ENCODE measurements at regions not wholly inside any gene's neighbourhood (a gene's known extent, or its start where the extent isn't known, plus 50 kb on each side); places are given as distances from the start of the nearest gene placed in this dataset.

DNA sequence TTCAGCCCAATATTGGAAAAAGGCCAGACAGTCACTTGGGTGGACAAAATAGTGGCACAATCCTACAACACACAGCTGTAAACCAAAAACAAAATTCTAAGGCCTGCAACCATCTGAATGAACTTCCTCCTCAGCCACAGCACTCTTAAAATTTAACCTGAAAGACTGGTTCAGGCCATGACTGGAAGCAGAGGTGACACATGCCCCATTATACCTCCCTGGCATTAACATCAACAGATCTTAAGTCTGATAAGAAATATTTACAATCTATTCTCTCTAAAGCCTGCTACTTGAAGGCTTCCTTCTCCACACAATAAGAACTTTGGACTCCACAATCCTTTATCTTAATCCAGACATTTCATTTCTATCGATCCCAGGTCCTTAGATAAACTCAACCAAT lies 192.4 kb upstream of the LRP1B start:
- dilution Hi-C loops (cut with MboI; ENCODE audit: extremely low pct_ligation_motif_present, low sequenced_read_pairs) (no loop called here), intact Hi-C loops (cut with micrococcal nuclease) (no loop called here)
- no peak overlapping the region for H3K9ac ChIP-seq (replicated peaks; ENCODE audit: extremely low read depth, insufficient read depth, low read length)
- no peaks in the 10 kb centered on the region for H3K9me1 ChIP-seq (replicated peaks; ENCODE audit: control insufficient read depth, extremely low read depth, insufficient read depth, low read length)
- no peaks in the 10 kb centered on the region for H3K36me3 ChIP-seq (ENCODE audit: control insufficient read depth in 2 of 2, extremely low read depth in 1 of 2, insufficient read depth in 2 of 2, low read length in 2 of 2)
- TF ChIP-seq POLR2A (IDR thresholded peaks at IDR 0.05; ENCODE audit: low read depth, low read length): no peak
- TF ChIP-seq JUN (IDR thresholded peaks at IDR 0.05; ENCODE audit: borderline replicate concordance, insufficient read depth, insufficient read length, low read depth): no peak
- TF ChIP-seq, protein P1, sequence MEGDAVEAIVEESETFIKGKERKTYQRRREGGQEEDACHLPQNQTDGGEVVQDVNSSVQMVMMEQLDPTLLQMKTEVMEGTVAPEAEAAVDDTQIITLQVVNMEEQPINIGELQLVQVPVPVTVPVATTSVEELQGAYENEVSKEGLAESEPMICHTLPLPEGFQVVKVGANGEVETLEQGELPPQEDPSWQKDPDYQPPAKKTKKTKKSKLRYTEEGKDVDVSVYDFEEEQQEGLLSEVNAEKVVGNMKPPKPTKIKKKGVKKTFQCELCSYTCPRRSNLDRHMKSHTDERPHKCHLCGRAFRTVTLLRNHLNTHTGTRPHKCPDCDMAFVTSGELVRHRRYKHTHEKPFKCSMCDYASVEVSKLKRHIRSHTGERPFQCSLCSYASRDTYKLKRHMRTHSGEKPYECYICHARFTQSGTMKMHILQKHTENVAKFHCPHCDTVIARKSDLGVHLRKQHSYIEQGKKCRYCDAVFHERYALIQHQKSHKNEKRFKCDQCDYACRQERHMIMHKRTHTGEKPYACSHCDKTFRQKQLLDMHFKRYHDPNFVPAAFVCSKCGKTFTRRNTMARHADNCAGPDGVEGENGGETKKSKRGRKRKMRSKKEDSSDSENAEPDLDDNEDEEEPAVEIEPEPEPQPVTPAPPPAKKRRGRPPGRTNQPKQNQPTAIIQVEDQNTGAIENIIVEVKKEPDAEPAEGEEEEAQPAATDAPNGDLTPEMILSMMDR (IDR thresholded peaks at IDR 0.05; ENCODE audit: extremely low read depth in 1 of 2, insufficient read depth in 1 of 2, low read depth in 1 of 2, low read length in 2 of 2): no peak
- TF ChIP-seq MAX (IDR thresholded peaks at IDR 0.05; ENCODE audit: insufficient read depth, insufficient read length): no peak
- TF ChIP-seq FOS (IDR thresholded peaks at IDR 0.05; ENCODE audit: borderline replicate concordance, insufficient read depth, low read length): no peak
- no peak overlapping the region for H2AFZ ChIP-seq (ENCODE audit: low read depth, low read length)
- no peak overlapping the region for H3K4me3 ChIP-seq (replicated peaks in 1 of 3; ENCODE audit: insufficient read depth in 1 of 3, low read depth in 1 of 3, low read length in 3 of 3)
- peaks cover 4% of the 10 kb centered on the region for H3K9me3 ChIP-seq (replicated peaks; ENCODE audit: control insufficient read depth, insufficient read depth, low read length)
- no peaks in the 10 kb centered on the region for H3K4me1 ChIP-seq (ENCODE audit: control insufficient read depth, extremely low read depth, insufficient read depth, low read length)
- FAIRE-seq (no peak), DNase-seq (ENCODE audit: low read depth, low spot score) (no peak)
- no peak overlapping the region for H3K27ac ChIP-seq (ENCODE audit: insufficient read depth, low read depth, low read length)
- ChIA-PET POLR2A (no interaction called here), CTCF (no interaction called here)
- H4K20me1 ChIP-seq (replicated peaks; ENCODE audit: control insufficient read depth, extremely low read depth, insufficient read depth, low read length): no peaks in the 10 kb centered on the region
- no peaks in the 10 kb centered on the region for H3K79me2 ChIP-seq (ENCODE audit: control insufficient read depth, insufficient read depth, low read length)
- no TSS peak for BruUV-seq (replicated peaks)
- H3K4me2 ChIP-seq (ENCODE audit: insufficient read depth, low read length): no peak overlapping the region
- H3K27me3 ChIP-seq (ENCODE audit: control insufficient read depth in 2 of 2, insufficient read depth in 2 of 2, low read length in 2 of 2): no peaks in the 10 kb centered on the region

DNA sequence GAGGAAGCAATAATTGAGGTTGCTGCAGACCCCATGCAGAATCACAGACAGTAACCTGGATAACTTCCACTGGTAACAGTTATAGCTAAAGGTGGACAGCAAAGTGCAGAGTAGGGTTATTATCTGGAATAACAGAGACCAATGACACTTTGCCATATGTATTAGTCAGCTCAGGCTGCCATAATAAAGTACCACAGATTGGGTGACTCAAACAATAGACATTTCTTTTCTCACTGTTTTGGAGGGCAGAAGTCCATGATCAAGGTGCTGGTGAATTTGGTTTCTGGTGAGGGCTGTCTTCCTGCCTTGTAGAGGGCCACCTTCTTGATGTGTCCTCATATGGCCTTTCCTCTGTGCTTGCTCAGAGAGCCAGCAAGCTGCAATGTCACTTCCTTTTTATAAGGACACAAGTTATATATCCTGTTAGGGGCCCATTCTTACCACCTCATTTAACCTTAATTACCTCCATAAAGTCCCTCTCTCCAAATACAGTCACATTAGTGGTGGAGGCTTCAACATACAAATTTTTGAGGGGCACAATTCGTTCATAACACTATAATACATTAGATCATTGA lies 191.0 kb upstream of the LRP1B start:
- no peak overlapping the region for H3K27ac ChIP-seq (ENCODE audit: insufficient read depth, low read depth, low read length)
- H2AFZ ChIP-seq (ENCODE audit: low read depth, low read length): no peak overlapping the region
- no peak overlapping the region for H3K9ac ChIP-seq (replicated peaks; ENCODE audit: extremely low read depth, insufficient read depth, low read length)
- no peak for DNase-seq (ENCODE audit: low read depth, low spot score)
- no peaks in the 10 kb centered on the region for H3K4me1 ChIP-seq (ENCODE audit: control insufficient read depth, extremely low read depth, insufficient read depth, low read length)
- POLR2A ChIA-PET: no interaction called here
- intact Hi-C loops (cut with micrococcal nuclease): no loop called here
- FAIRE-seq: no peak
- H3K9me3 ChIP-seq (replicated peaks; ENCODE audit: control insufficient read depth, insufficient read depth, low read length): peaks cover 4% of the 10 kb centered on the region
- H3K4me2 ChIP-seq (ENCODE audit: insufficient read depth, low read length): no peak overlapping the region
- dilution Hi-C loops (cut with MboI; ENCODE audit: extremely low pct_ligation_motif_present, low sequenced_read_pairs): no loop called here
- H4K20me1 ChIP-seq (replicated peaks; ENCODE audit: control insufficient read depth, extremely low read depth, insufficient read depth, low read length): no peaks in the 10 kb centered on the region
- BruUV-seq (replicated peaks): no TSS peak
- no peak overlapping the region for H3K4me3 ChIP-seq (replicated peaks in 1 of 3; ENCODE audit: insufficient read depth in 1 of 3, low read depth in 1 of 3, low read length in 3 of 3)
- no peaks in the 10 kb centered on the region for H3K9me1 ChIP-seq (replicated peaks; ENCODE audit: control insufficient read depth, extremely low read depth, insufficient read depth, low read length)
- no peaks in the 10 kb centered on the region for H3K79me2 ChIP-seq (ENCODE audit: control insufficient read depth, insufficient read depth, low read length)
- CTCF ChIA-PET: no interaction called here
- no peaks in the 10 kb centered on the region for H3K36me3 ChIP-seq (ENCODE audit: control insufficient read depth in 2 of 2, extremely low read depth in 1 of 2, insufficient read depth in 2 of 2, low read length in 2 of 2)
- no peak for TF ChIP-seq GATA2 (IDR thresholded peaks at IDR 0.05; ENCODE audit: insufficient read depth, insufficient read length, low read depth, low read length)
- no peak for TF ChIP-seq FOS (IDR thresholded peaks at IDR 0.05; ENCODE audit: borderline replicate concordance, insufficient read depth, low read length)
- no peak for TF ChIP-seq MAX (IDR thresholded peaks at IDR 0.05; ENCODE audit: insufficient read depth, insufficient read length)
- TF ChIP-seq, protein P1 (IDR thresholded peaks at IDR 0.05; ENCODE audit: extremely low read depth in 1 of 2, insufficient read depth in 1 of 2, low read depth in 1 of 2, low read length in 2 of 2): no peak
- no peak for TF ChIP-seq MYC (IDR thresholded peaks at IDR 0.05; ENCODE audit: low read depth, low read length)
- no peak for TF ChIP-seq EZH2 (IDR thresholded peaks at IDR 0.05; ENCODE audit: borderline replicate concordance, low read depth, low read length, severe bottlenecking)
- TF ChIP-seq POLR2A (IDR thresholded peaks at IDR 0.05; ENCODE audit: low read depth, low read length): no peak
- TF ChIP-seq JUN (IDR thresholded peaks at IDR 0.05; ENCODE audit: borderline replicate concordance, insufficient read depth, insufficient read length, low read depth): no peak
- no peak for TF ChIP-seq POLR2AphosphoS5 (IDR thresholded peaks at IDR 0.05; ENCODE audit: insufficient read depth, low read depth, low read length)
- H3K27me3 ChIP-seq (ENCODE audit: control insufficient read depth in 2 of 2, insufficient read depth in 2 of 2, low read length in 2 of 2): no peaks in the 10 kb centered on the region

All from endothelial cell of umbilical vein (primary cell).